ENCODE measurements at regions not wholly inside any gene's neighbourhood (a gene's known extent, or its start where the extent isn't known, plus 50 kb on each side); places are given as distances from the start of the nearest gene placed in this dataset.

DNA sequence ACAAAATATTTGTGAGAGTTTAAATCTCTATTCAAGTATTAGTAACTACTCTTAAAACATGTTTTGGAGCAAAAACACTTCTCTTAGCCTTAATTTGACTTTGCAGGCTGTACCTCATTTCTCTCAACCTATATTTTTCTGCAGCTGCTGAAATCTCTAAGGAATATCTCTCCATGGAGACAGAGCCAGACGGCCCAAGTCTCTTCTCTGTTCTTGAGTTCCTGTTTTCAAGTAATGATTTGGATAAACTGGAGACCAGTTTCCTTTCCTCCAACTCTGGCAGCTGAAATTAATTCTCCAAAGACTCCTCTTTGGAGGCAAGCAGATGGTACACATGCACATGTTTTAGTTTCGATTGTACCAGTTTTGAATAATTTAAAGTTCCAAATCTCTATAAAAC, 659.7 kb upstream of the NEGR1 start:
- TF ChIP-seq, protein P1, sequence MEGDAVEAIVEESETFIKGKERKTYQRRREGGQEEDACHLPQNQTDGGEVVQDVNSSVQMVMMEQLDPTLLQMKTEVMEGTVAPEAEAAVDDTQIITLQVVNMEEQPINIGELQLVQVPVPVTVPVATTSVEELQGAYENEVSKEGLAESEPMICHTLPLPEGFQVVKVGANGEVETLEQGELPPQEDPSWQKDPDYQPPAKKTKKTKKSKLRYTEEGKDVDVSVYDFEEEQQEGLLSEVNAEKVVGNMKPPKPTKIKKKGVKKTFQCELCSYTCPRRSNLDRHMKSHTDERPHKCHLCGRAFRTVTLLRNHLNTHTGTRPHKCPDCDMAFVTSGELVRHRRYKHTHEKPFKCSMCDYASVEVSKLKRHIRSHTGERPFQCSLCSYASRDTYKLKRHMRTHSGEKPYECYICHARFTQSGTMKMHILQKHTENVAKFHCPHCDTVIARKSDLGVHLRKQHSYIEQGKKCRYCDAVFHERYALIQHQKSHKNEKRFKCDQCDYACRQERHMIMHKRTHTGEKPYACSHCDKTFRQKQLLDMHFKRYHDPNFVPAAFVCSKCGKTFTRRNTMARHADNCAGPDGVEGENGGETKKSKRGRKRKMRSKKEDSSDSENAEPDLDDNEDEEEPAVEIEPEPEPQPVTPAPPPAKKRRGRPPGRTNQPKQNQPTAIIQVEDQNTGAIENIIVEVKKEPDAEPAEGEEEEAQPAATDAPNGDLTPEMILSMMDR (IDR thresholded peaks at IDR 0.05; ENCODE audit: control extremely low read depth, extremely low read depth, low read depth, missing control alignments): no peak
- POLR2A ChIA-PET: no interaction called here
- CTCF ChIA-PET: no interaction called here
- DNase-seq (ENCODE audit: extremely low spot score): no peak

DNA sequence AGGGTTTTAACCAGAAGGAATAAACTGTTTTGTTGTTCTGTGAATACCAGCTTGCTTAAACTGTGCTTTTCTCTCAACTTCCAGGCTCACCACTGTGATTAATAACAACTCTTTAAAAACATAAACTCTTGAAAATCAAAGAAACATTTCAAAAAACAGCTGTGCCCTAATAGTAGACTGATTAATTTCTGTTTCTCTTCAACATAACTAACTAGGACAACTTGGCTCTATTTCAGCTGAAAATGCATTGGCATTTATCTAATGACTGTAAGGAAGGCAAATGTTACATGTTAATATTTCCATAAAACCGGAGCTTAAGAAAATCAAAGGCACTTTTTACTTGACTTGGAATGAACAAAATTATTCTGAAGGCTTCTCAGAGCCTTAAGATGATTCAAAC, 656.1 kb upstream of the NEGR1 start:
- no peak for DNase-seq (ENCODE audit: extremely low spot score)
- TF ChIP-seq, protein P1 (IDR thresholded peaks at IDR 0.05; ENCODE audit: control extremely low read depth, extremely low read depth, low read depth, missing control alignments): no peak
- ChIA-PET CTCF (interaction anchor here (1.6 to 2.1 kb wide), 2 partner anchors 13 to 34 kb away, joined by 3 to 4 read pairs; no protein-coding TSS in a partner anchor), POLR2A (no interaction called here)

DNA sequence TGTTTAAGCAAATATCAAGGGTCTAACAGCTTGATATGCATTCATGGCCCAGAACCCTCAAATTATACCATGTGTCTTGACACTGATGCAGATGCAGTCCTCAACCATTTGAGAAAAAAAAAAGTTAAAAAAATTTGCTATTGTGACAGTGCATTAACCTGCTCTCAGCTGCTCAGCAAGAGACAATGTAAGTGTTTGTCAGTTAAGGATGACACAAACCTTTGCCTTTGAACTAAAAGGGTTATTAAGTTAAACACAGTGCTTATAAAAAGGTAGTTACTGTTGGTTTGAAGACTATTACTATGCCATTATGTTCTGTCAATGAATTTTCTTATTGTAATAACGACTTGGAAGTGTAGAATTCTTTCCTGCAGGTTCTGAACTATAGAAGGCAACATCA, 655.6 kb upstream of the NEGR1 start:
- CTCF ChIA-PET: interaction anchor here (1.6 to 2.1 kb wide), 2 partner anchors 13 to 34 kb away, joined by 3 to 4 read pairs; no protein-coding TSS in a partner anchor
- POLR2A ChIA-PET: no interaction called here
- TF ChIP-seq, protein P1 (IDR thresholded peaks at IDR 0.05; ENCODE audit: control extremely low read depth, extremely low read depth, low read depth, missing control alignments): no peak
- DNase-seq (ENCODE audit: extremely low spot score): no peak

DNA sequence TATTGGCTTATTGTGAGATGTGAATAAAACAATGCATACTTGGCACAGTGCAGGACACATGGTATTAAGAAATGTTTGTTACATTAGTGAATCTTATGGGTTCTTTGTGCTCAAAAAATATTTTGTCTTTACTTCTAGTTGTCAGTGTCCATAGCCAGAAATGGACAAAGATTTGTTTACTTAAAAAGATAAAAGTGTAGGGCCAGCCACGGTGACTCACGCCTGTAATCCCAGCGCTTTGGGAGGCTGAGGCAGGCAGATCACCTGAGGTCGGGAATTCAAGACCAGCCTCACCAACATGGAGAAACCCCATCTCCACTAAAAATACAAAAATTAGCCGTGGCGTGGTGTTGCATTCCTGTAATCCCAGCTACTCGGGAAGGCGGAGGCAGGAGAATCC, 654.6 kb upstream of the NEGR1 start:
- TF ChIP-seq, protein P1 (IDR thresholded peaks at IDR 0.05; ENCODE audit: control extremely low read depth, extremely low read depth, low read depth, missing control alignments): no peak
- no peak for DNase-seq (ENCODE audit: extremely low spot score)
- ChIA-PET CTCF (no interaction called here), POLR2A (no interaction called here)

DNA sequence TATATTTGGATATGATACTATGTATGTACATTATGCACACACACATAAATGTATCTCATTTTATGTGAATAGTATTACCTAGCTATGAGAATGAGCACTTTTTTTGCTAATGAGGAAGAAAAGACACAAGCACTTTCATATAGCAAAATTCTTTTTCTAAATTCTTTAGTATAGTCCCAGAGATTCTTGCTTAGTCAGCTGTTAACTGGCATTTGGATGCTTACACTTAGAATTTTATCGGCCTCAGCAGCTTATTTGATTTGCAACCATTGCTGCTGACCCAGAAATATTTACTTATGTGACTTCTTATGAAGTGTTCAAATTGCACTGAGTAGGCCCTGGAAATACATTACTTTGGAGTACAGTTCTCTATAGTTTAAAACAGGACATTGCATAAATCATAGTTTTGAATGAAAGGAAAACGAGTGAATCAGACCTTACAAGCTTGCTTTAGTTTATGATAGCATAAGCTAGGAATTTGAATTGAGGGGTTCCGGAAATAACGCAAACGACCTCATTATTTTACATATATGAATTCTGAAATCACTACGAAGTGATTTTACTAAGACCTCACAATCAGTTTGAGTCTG, 653.9 kb upstream of the NEGR1 start:
- POLR2A ChIA-PET: no interaction called here
- TF ChIP-seq, protein P1 (IDR thresholded peaks at IDR 0.05; ENCODE audit: control extremely low read depth, extremely low read depth, low read depth, missing control alignments): no peak
- CTCF ChIA-PET: no interaction called here
- no peak for DNase-seq (ENCODE audit: extremely low spot score)

DNA sequence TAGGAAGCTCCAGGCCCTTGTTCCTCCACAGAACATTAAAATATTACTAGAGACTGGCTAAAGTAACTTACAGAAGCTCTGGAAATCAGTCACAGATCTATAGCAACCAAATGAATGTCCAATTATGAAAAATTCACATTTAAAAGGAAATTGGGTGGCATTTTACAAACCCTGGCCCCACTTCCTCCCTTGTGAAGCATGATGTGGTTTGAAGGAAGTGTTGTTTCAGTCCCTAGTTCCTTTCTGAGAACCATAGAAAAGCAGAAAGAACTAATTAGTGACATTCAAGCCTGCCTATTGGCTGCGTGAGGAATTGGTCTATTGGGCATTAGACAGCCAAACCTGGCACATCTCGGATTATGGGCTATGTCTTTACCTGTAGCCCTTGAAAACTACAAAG, 649.7 kb upstream of the NEGR1 start:
- CTCF ChIA-PET: no interaction called here
- no peak for DNase-seq (ENCODE audit: extremely low spot score)
- POLR2A ChIA-PET: no interaction called here

More for the DNA sequence above, 649.7 kb upstream of the NEGR1 start:
- TF ChIP-seq, protein P1 (IDR thresholded peaks at IDR 0.05; ENCODE audit: control extremely low read depth, extremely low read depth, low read depth, missing control alignments): no peak

Measured in GM10248 (cell line).